ENCODE measurements at regions not wholly inside any gene's neighbourhood (a gene's known extent, or its start where the extent isn't known, plus 50 kb on each side); places are given as distances from the start of the nearest gene placed in this dataset.

- TF ChIP-seq EZH2 (IDR thresholded peaks at IDR 0.05) (no peak), YY1 (IDR thresholded peaks at IDR 0.05; ENCODE audit: extremely low read depth, insufficient replicate concordance, low read depth, low read length) (no peak), CEBPB (IDR thresholded peaks at IDR 0.05; ENCODE audit: low read depth) (no peak), SRF (IDR thresholded peaks at IDR 0.05; ENCODE audit: low read depth) (no peak), POLR2A (IDR thresholded peaks at IDR 0.05; ENCODE audit: borderline replicate concordance, extremely low read depth, insufficient read depth, insufficient read length) (no peak), JUND (IDR thresholded peaks at IDR 0.05) (no peak), MAX (IDR thresholded peaks at IDR 0.05) (no peak), CTCF (IDR thresholded peaks at IDR 0.05 in 2 of 3, conservative IDR thresholded peaks at IDR 0.05 in 1 of 3; ENCODE audit: borderline replicate concordance in 1 of 3, insufficient read depth in 1 of 3, low read depth in 2 of 3, low read length in 2 of 3) (no peak), POLR2AphosphoS5 (IDR thresholded peaks at IDR 0.05; ENCODE audit: low read depth, low read length) (no peak), RAD21 (IDR thresholded peaks at IDR 0.05; ENCODE audit: low read depth) (no peak), REST (IDR thresholded peaks at IDR 0.05; ENCODE audit: low read depth) (no peak), ZNF274 (IDR thresholded peaks at IDR 0.05; ENCODE audit: low read depth, low read length) (no peak), SIN3A (IDR thresholded peaks at IDR 0.05; ENCODE audit: low read depth) (no peak), TCF7L2 (IDR thresholded peaks at IDR 0.05; ENCODE audit: borderline replicate concordance, extremely low read depth, insufficient read depth, insufficient read length) (no peak)
These were observed 238.9 kb downstream of the BLID start for GRCh38 chr11:121877152-121877551.

Data from HCT116 (cell line).